NCI-H1930 (cell line): ENCODE measurements at regions not wholly inside any gene's neighbourhood (a gene's known extent, or its start where the extent isn't known, plus 50 kb on each side); places are given as distances from the start of the nearest gene placed in this dataset.
"Not testable (repeated sequence)": the region's sequence is repeated elsewhere in the genome, so short reads cannot be mapped to it uniquely, and the experiment has no call there.

ENCODE experiments used
- DNase-seq, 2 experiments: peaks; one replicate each; lab custom pipeline; 2025; lab: John Stamatoyannopoulos, UW

GRCh38 chr2:150107170-150107569, 380.3 kb downstream of the RND3 start:
- DNase-seq: no peak

GRCh38 chr2:150101947-150102346, 385.5 kb downstream of the RND3 start:
- no peak for DNase-seq

- DNase-seq: no peak
These were observed 386.6 kb downstream of the RND3 start for GRCh38 chr2:150100834-150101233.

- DNase-seq: no peak
These were observed 387.1 kb downstream of the RND3 start for GRCh38 chr2:150100336-150100735.

- DNase-seq: no peak
These were observed 387.7 kb downstream of the RND3 start for GRCh38 chr2:150099805-150100204.

GRCh38 chr2:150097901-150098531, 389.5 kb downstream of the RND3 start:
- no peak for DNase-seq

GRCh38 chr2:150097402-150097801, 390.1 kb downstream of the RND3 start:
- DNase-seq: no peak

- DNase-seq: no peak
These were observed 391.9 kb downstream of the RND3 start for GRCh38 chr2:150095361-150096095.

- DNase-seq: no peak
These were observed 395.6 kb downstream of the RND3 start for GRCh38 chr2:150091846-150092245.

- no peak for DNase-seq
These were observed 397.4 kb downstream of the RND3 start for GRCh38 chr2:150090031-150090430.

GRCh38 chr2:150088538-150088937, 398.9 kb downstream of the RND3 start:
- DNase-seq: no peak

- DNase-seq: no peak
These were observed 402.0 kb downstream of the RND3 start for GRCh38 chr2:150085478-150085877.

GRCh38 chr2:150081775-150082481, 405.5 kb downstream of the RND3 start:
- DNase-seq: no peak

GRCh38 chr2:150076281-150076680, 411.2 kb downstream of the RND3 start:
- DNase-seq: no peak

- no peak for DNase-seq
These were observed 411.6 kb downstream of the RND3 start for GRCh38 chr2:150075831-150076230.

GRCh38 chr2:150066490-150066889, 421.0 kb downstream of the RND3 start:
- no peak for DNase-seq

- no peak for DNase-seq
These were observed 423.4 kb downstream of the RND3 start for GRCh38 chr2:150063931-150064548.

GRCh38 chr2:150063432-150063889, 424.0 kb downstream of the RND3 start:
- no peak for DNase-seq

- DNase-seq: no peak
These were observed 425.1 kb downstream of the RND3 start for GRCh38 chr2:150062416-150062815.

- no peak for DNase-seq
These were observed 427.1 kb downstream of the RND3 start for GRCh38 chr2:150060341-150060740.

GRCh38 chr2:150059676-150060075, 427.8 kb downstream of the RND3 start:
- not testable (repeated sequence) for DNase-seq

- no peak for DNase-seq
These were observed 435.0 kb downstream of the RND3 start for GRCh38 chr2:150052457-150052856.

- DNase-seq: no peak
These were observed 436.5 kb downstream of the RND3 start for GRCh38 chr2:150051004-150051403.
